ENCODE measurements at regions not wholly inside any gene's neighbourhood (a gene's known extent, or its start where the extent isn't known, plus 50 kb on each side); places are given as distances from the start of the nearest gene placed in this dataset.

GRCh38 chr20:21933526-21933925 lies 228.1 kb downstream of the PAX1 start:
- H3K27me3 ChIP-seq (replicated peaks; ENCODE audit: control insufficient read depth, insufficient read depth, low read length) = no peaks in the 10 kb centered on the region; the same call in 1 of the 2 replicates
- H3K36me3 Mint-ChIP-seq (ENCODE audit: insufficient read depth, unreplicated experiment) = no peaks in the 10 kb centered on the region

GRCh38 chr20:21921251-21921650 lies 215.8 kb downstream of the PAX1 start:
- DNase-seq = no peak
- Mint-ChIP-seq H3K4me3 (ENCODE audit: unreplicated experiment) (no peak overlapping the region), H3K36me3 (ENCODE audit: insufficient read depth, unreplicated experiment) (no peaks in the 10 kb centered on the region), H3K27me3 (ENCODE audit: insufficient read depth, unreplicated experiment) (peaks cover 3% of the 10 kb centered on the region), H3K27ac (ENCODE audit: unreplicated experiment) (no peak overlapping the region), H3K9me3 (ENCODE audit: unreplicated experiment) (no peaks in the 10 kb centered on the region), H3K4me1 (ENCODE audit: low read depth, unreplicated experiment) (no peaks in the 10 kb centered on the region)
- ChIA-PET POLR2A (no interaction called here), CTCF (no interaction called here)
- BruUV-seq (replicated peaks) = no TSS peak
- H3K27me3 ChIP-seq (replicated peaks; ENCODE audit: control insufficient read depth, insufficient read depth, low read length) = no peaks in the 10 kb centered on the region
- TF ChIP-seq CTCF (IDR thresholded peaks at IDR 0.05; ENCODE audit: insufficient read depth in 1 of 2, low read depth in 1 of 2, low read length in 1 of 2, severe bottlenecking in 1 of 2, unreplicated experiment in 1 of 2) = no peak
- intact Hi-C loops (cut with micrococcal nuclease; ENCODE audit: unreplicated experiment) = no loop called here
- no peaks in the 10 kb centered on the region for H3K4me1 ChIP-seq
- no peaks in the 10 kb centered on the region for H3K9me3 ChIP-seq
- H3K36me3 ChIP-seq (ENCODE audit: control insufficient read depth, insufficient read depth, low read length) = no peaks in the 10 kb centered on the region
- H3K4me3 ChIP-seq (ENCODE audit: low read depth, low read length) = no peak overlapping the region

More at GRCh38 chr20:21933526-21933925, 228.1 kb downstream of the PAX1 start:
- Mint-ChIP-seq H3K4me1 (ENCODE audit: low read depth, unreplicated experiment) (no peaks in the 10 kb centered on the region), H3K9me3 (ENCODE audit: unreplicated experiment) (no peaks in the 10 kb centered on the region), H3K4me3 (ENCODE audit: unreplicated experiment) (no peak overlapping the region), H3K27ac (ENCODE audit: unreplicated experiment) (no peak overlapping the region), H3K27me3 (ENCODE audit: insufficient read depth, unreplicated experiment) (peaks cover 7% of the 10 kb centered on the region)
- TF ChIP-seq CTCF (IDR thresholded peaks at IDR 0.05; ENCODE audit: insufficient read depth in 1 of 2, low read depth in 1 of 2, low read length in 1 of 2, severe bottlenecking in 1 of 2, unreplicated experiment in 1 of 2) = no peak
- intact Hi-C loops (cut with micrococcal nuclease; ENCODE audit: unreplicated experiment) = no loop called here
- ChIA-PET POLR2A (no interaction called here), CTCF (no interaction called here)
- DNase-seq = no peak
- no TSS peak for BruUV-seq (replicated peaks)
- H3K9me3 ChIP-seq = no peaks in the 10 kb centered on the region
- H3K36me3 ChIP-seq (ENCODE audit: control insufficient read depth, insufficient read depth, low read length) = no peaks in the 10 kb centered on the region
- H3K4me1 ChIP-seq = no peaks in the 10 kb centered on the region
- H3K4me3 ChIP-seq (ENCODE audit: low read depth, low read length) = no peak overlapping the region

- no peaks in the 10 kb centered on the region for H3K36me3 Mint-ChIP-seq (ENCODE audit: insufficient read depth, unreplicated experiment)
- intact Hi-C loops (cut with micrococcal nuclease; ENCODE audit: unreplicated experiment) = no loop called here
- TF ChIP-seq CTCF (IDR thresholded peaks at IDR 0.05; ENCODE audit: insufficient read depth in 1 of 2, low read depth in 1 of 2, low read length in 1 of 2, severe bottlenecking in 1 of 2, unreplicated experiment in 1 of 2) = no peak
- no peak overlapping the region for H3K4me3 ChIP-seq (ENCODE audit: low read depth, low read length)
- no peaks in the 10 kb centered on the region for H3K4me1 Mint-ChIP-seq (ENCODE audit: low read depth, unreplicated experiment)
- H3K9me3 Mint-ChIP-seq (ENCODE audit: unreplicated experiment) = peaks cover 7% of the 10 kb centered on the region
- ChIA-PET POLR2A (no interaction called here), CTCF (no interaction called here)
- no peak overlapping the region for H3K4me3 Mint-ChIP-seq (ENCODE audit: unreplicated experiment)
- no TSS peak for BruUV-seq (replicated peaks)
- no peaks in the 10 kb centered on the region for H3K9me3 ChIP-seq
- DNase-seq = no peak
- H3K36me3 ChIP-seq (ENCODE audit: control insufficient read depth, insufficient read depth, low read length) = no peaks in the 10 kb centered on the region
- H3K27ac Mint-ChIP-seq (ENCODE audit: unreplicated experiment) = no peak overlapping the region
- peaks cover 6% of the 10 kb centered on the region for H3K27me3 Mint-ChIP-seq (ENCODE audit: insufficient read depth, unreplicated experiment)
- H3K27me3 ChIP-seq (replicated peaks; ENCODE audit: control insufficient read depth, insufficient read depth, low read length) = no peaks in the 10 kb centered on the region
- H3K4me1 ChIP-seq = no peaks in the 10 kb centered on the region
Observed at GRCh38 chr20:21920211-21920610, 214.7 kb downstream of the PAX1 start.

Measured in Caco-2 (cell line).